ENCODE measurements at regions not wholly inside any gene's neighbourhood (a gene's known extent, or its start where the extent isn't known, plus 50 kb on each side); places are given as distances from the start of the nearest gene placed in this dataset.

DNA sequence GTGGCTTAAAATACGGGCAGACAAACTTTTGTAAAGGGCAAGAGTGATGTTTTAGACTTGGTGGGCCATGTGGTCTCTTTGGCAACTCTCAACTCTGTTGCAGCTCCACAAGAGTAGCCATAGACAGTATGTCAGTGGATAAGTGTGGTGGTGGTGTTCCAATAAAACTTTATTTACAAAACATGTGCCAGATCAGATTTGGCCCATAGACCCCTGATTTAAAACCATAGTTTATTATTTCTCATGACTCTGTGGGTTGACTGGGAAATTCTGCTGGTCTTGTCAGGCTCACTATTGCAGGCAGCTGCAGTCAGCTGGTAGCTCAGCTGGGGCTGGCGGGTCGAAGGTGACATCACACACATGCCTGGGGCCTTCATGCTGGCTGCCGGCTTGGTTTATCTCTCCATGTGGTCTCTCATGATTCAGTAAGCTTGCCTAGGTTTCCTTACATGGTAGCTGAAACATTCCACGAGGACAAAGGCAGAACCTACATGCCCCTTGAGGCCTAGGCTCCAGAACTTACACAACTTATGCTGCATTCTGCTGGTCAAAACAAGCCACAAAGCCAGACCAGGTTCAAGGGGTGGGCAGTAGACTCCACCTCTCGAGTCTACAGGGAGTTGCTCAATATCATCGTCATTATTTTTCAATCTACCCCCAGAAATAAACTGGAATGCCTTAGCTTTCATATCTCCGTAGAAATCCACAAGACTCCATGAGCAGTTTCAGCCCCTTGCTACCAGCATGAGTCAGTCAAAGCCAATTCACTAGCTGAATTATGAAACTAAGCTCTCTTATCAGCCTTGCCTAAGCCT lies 245.7 kb downstream of the WDR11 start:
- TF ChIP-seq, protein P1, sequence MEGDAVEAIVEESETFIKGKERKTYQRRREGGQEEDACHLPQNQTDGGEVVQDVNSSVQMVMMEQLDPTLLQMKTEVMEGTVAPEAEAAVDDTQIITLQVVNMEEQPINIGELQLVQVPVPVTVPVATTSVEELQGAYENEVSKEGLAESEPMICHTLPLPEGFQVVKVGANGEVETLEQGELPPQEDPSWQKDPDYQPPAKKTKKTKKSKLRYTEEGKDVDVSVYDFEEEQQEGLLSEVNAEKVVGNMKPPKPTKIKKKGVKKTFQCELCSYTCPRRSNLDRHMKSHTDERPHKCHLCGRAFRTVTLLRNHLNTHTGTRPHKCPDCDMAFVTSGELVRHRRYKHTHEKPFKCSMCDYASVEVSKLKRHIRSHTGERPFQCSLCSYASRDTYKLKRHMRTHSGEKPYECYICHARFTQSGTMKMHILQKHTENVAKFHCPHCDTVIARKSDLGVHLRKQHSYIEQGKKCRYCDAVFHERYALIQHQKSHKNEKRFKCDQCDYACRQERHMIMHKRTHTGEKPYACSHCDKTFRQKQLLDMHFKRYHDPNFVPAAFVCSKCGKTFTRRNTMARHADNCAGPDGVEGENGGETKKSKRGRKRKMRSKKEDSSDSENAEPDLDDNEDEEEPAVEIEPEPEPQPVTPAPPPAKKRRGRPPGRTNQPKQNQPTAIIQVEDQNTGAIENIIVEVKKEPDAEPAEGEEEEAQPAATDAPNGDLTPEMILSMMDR (IDR thresholded peaks at IDR 0.05) = no peak
- TF ChIP-seq POLR2A (IDR thresholded peaks at IDR 0.05) (no peak), POLR2AphosphoS5 (IDR thresholded peaks at IDR 0.05) (peak in 2 of 3 donors; percentile 25 to 41)
